A673 (cell line): ENCODE measurements at regions not wholly inside any gene's neighbourhood (a gene's known extent, or its start where the extent isn't known, plus 50 kb on each side); places are given as distances from the start of the nearest gene placed in this dataset.
A peak's percentile ranks its signal among the peaks of the same experiment; 100 is the strongest.
"Not testable (repeated sequence)": the region's sequence is repeated elsewhere in the genome, so short reads cannot be mapped to it uniquely, and the experiment has no call there.

ENCODE experiments used
- BruUV-seq: library from RNA; stranded (reverse); fragments of 400-500 nt; replicated peaks from 2 replicates; lab custom pipeline; 2021; lab: Mats Ljungman, UMichigan
- CTCF ChIA-PET: fragments of 300-600 bp; sonication (Branson Sonifier 250); formaldehyde crosslinking; loops from one replicate; lab custom pipeline; 2022; ENCODE audit warnings: antibody characterized with exemption; lab: Charles Lee
- POLR2A ChIA-PET: fragments of 300-600 bp; sonication (Branson Sonifier 250); formaldehyde crosslinking; loops from one replicate; lab custom pipeline; 2022; ENCODE audit warnings: antibody characterized with exemption; ENCODE audit not compliant: low non-redundant PET; lab: Charles Lee
- DNase-seq: peaks from one replicate; pipeline ENCODE4 v3.0.0-alpha.2; 2015; ENCODE audit warnings: low spot score
- H3K27ac ChIP-seq: fragments of 200-600 bp; sonication (generic); 2 replicates; pipeline ENCODE4 v1.5.1; 2016; ENCODE audit warnings: mixed run types, low read depth, mild to moderate bottlenecking, mixed read lengths, antibody characterized with exemption, low read length; ENCODE audit not compliant: poor library complexity, severe bottlenecking
- H3K27me3 ChIP-seq: fragments of 200-600 bp; sonication (generic); replicated peaks from 2 replicates; pipeline ENCODE4 v1.6.1; 2017; ENCODE audit warnings: mixed run types, low read depth, mild to moderate bottlenecking, mixed read lengths, antibody characterized with exemption, low read length; ENCODE audit not compliant: insufficient read depth, poor library complexity
- H3K36me3 ChIP-seq: fragments of 200-600 bp; sonication (generic); 2 replicates; pipeline ENCODE4 v1.6.1; 2016; ENCODE audit warnings: mixed run types, mild to moderate bottlenecking, mixed read lengths, antibody characterized with exemption, low read length; ENCODE audit not compliant: insufficient read depth, poor library complexity, severe bottlenecking
- H3K4me1 ChIP-seq: fragments of 200-600 bp; sonication (generic); 2 replicates; pipeline ENCODE4 v1.6.1; 2017; ENCODE audit warnings: mixed run types, mild to moderate bottlenecking, mixed read lengths, antibody characterized with exemption, low read length; ENCODE audit not compliant: insufficient read depth, poor library complexity, severe bottlenecking
- H3K4me3 ChIP-seq: fragments of 200-600 bp; sonication (generic); 2 replicates; pipeline ENCODE4 v1.5.1; 2016; ENCODE audit warnings: low read depth, mixed run types, mild to moderate bottlenecking, mixed read lengths, low read length; ENCODE audit not compliant: poor library complexity, severe bottlenecking
- H3K9me3 ChIP-seq: fragments of 200-600 bp; sonication (generic); 2 replicates; pipeline ENCODE4 v1.6.1; 2016; ENCODE audit warnings: mixed run types, low read depth, mild to moderate bottlenecking, mixed read lengths, antibody characterized with exemption, low read length; ENCODE audit not compliant: poor library complexity, severe bottlenecking
- EZH2 ChIP-seq: fragments of 200-600 bp; sonication (generic); IDR thresholded peaks from 2 replicates; pipeline ENCODE4 v1.6.1; 2017; ENCODE audit warnings: borderline replicate concordance, low read depth, mild to moderate bottlenecking, mixed read lengths, antibody characterized with exemption, low read length; ENCODE audit not compliant: poor library complexity, severe bottlenecking
- intact Hi-C: fragments of 100-400 bp; cut with micrococcal nuclease; formaldehyde crosslinking; loops from one replicate; pipeline ENCODE4 v1.10.0; 2022; ENCODE audit not compliant: unreplicated experiment
- TF ChIP-seq, protein P1 (sequence below): fragments of 300-800, 200-600 bp; sonication (generic); conservative IDR thresholded peaks from 2 replicates; pipeline ENCODE4 v1.5.1; 2017; ENCODE audit warnings: low read depth, mild to moderate bottlenecking, antibody characterized with exemption, low read length, moderate library complexity, mixed read lengths

DNA sequence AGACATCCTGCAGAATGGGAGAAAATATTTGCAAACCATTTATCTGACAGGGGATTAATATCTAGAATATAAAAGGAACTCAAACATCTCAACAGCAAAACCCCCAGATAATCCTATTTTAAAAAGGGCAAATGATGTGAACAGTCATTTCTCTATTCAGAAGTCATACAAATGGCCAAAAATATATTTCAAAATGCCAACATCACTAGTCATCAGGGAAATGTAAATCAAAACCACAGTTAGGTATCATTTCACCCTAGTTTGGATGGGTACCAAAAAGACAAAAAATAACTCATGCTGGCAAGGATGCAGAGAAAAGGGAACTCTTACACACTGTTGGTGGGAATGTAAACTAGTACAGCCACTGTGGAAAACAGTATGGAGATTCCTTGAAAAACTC is 70.0 kb downstream of the TBR1 start:
- H3K36me3 ChIP-seq: no peaks in the 10 kb centered on the region
- no peak overlapping the region for H3K4me3 ChIP-seq
- peak; percentile 66 for DNase-seq
- ChIA-PET POLR2A (no interaction called here), CTCF (no interaction called here)
- H3K27me3 ChIP-seq: no peaks in the 10 kb centered on the region
- intact Hi-C loops: no loop called here
- H3K27ac ChIP-seq: peak overlapping the region; percentile 47
- TF ChIP-seq, protein P1, sequence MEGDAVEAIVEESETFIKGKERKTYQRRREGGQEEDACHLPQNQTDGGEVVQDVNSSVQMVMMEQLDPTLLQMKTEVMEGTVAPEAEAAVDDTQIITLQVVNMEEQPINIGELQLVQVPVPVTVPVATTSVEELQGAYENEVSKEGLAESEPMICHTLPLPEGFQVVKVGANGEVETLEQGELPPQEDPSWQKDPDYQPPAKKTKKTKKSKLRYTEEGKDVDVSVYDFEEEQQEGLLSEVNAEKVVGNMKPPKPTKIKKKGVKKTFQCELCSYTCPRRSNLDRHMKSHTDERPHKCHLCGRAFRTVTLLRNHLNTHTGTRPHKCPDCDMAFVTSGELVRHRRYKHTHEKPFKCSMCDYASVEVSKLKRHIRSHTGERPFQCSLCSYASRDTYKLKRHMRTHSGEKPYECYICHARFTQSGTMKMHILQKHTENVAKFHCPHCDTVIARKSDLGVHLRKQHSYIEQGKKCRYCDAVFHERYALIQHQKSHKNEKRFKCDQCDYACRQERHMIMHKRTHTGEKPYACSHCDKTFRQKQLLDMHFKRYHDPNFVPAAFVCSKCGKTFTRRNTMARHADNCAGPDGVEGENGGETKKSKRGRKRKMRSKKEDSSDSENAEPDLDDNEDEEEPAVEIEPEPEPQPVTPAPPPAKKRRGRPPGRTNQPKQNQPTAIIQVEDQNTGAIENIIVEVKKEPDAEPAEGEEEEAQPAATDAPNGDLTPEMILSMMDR: no peak
- TF ChIP-seq EZH2: no peak
- peaks cover 15% of the 10 kb centered on the region for H3K9me3 ChIP-seq
- peaks cover 27% of the 10 kb centered on the region for H3K4me1 ChIP-seq
- no TSS peak for BruUV-seq

DNA sequence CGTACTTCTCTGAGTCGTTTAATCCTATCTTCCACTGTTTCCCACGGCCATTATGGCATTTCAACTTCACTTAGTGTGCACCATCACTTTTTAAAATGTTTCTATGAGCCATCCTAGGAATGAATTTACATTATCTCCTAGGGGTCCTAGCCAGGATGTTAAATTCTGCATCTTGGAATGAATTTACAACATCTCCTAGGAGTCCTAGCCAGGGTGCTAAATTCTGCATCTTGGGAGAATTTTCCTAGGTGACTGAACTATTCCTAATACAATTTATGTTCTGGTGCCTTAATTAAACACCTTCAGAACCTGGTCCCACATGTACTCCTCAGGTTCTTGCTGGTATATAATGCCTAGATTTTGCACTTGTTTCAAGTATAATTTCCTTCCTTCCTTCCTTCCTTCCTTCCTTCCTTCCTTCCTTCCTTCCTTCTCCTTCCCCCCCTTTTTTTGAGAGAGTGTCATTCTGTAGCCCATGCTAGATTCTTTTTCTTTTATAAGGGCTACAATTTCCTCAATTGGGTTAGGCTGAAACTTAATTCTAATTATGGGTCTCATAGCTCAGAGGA is 72.1 kb downstream of the TBR1 start:
- CTCF ChIA-PET: no interaction called here
- H3K27ac ChIP-seq: peak overlapping the region; percentile 73

DNA sequence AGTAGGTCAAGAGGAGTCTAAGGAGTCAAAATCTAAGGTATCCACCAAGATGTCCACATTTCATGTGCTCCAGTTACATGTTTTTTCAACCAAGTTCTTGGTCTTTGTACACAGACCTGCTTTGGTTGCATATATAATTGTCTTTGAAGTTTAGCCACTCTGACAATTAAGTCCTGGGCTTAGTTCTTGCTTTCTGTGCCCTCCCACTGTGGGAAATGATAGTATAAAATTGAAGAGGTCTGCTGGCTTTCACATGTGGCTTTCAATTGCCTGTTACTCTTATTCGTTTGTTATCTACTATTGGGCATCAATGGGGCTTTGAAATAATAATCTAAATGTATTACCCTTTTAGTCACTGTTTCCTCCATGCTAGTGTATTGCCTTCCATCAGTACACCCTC is 72.8 kb downstream of the TBR1 start:
- Histone ChIP-seq H3K9me3 (no peaks in the 10 kb centered on the region), H3K27ac (peak overlapping the region; percentile 73), H3K4me1 (peaks cover 27% of the 10 kb centered on the region), H3K36me3 (no peaks in the 10 kb centered on the region), H3K27me3 (no peaks in the 10 kb centered on the region), H3K4me3 (no peak overlapping the region)
- no TSS peak for BruUV-seq
- TF ChIP-seq EZH2: no peak
- TF ChIP-seq, protein P1: no peak
- CTCF ChIA-PET: no interaction called here
- peak; percentile 75 for DNase-seq
- intact Hi-C loops: no loop called here
- POLR2A ChIA-PET: no interaction called here

More for the DNA sequence above, 72.1 kb downstream of the TBR1 start:
- Histone ChIP-seq H3K27me3 (no peaks in the 10 kb centered on the region), H3K36me3 (no peaks in the 10 kb centered on the region), H3K4me1 (peaks cover 27% of the 10 kb centered on the region), H3K9me3 (no peaks in the 10 kb centered on the region), H3K4me3 (no peak overlapping the region)
- DNase-seq: peak; percentile 89
- POLR2A ChIA-PET: interaction anchor here (0.6 kb wide), 1 partner anchor 151 kb away, joined by 4 read pairs; no protein-coding TSS in a partner anchor
- no TSS peak for BruUV-seq
- no peak for TF ChIP-seq EZH2
- TF ChIP-seq, protein P1: no peak
- intact Hi-C loops: no loop called here

DNA sequence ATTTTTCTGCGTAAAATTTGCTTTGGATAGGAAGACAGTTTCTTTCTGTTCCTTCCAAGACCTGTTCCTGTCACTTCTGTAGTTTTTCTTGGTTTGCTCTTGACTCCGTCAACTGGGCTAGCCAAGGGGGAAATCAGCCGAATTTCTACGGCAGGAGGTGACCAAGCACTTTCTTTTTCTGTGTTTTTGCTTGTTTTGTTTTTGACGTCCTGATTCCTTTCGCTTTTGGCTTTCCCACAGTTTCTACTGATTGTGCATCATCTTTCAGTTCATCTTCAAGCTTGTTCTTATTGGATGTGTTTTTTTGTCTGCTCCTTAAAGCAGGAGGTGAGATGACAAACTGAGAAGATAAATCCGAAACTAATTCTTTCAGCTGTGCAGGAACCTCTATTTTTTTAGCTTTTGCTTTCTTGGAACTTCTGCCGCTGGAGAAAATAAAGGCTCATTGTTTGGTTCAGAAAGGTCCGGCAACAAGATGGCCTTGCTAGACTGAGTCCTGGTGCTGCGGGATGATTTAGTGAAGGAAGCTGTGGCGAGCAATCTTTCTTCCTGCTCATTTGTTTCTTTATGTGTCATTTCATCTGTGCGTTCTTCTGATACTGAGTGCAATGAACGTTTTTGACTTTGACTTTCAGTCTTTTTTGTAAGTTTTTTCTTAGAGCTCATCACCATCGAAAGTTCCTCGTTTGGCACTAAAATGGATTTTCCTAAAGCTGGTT is 85.0 kb downstream of the TBR1 start:
- DNase-seq, H3K36me3 ChIP-seq, H3K9me3 ChIP-seq, H3K27me3 ChIP-seq, CTCF ChIA-PET, H3K4me3 ChIP-seq, intact Hi-C loops, H3K4me1 ChIP-seq, BruUV-seq, H3K27ac ChIP-seq: not testable (repeated sequence)
- POLR2A ChIA-PET: interaction anchor here (0.7 kb wide), 1 partner anchor 228 kb away, joined by 3 read pairs; no protein-coding TSS in a partner anchor

DNA sequence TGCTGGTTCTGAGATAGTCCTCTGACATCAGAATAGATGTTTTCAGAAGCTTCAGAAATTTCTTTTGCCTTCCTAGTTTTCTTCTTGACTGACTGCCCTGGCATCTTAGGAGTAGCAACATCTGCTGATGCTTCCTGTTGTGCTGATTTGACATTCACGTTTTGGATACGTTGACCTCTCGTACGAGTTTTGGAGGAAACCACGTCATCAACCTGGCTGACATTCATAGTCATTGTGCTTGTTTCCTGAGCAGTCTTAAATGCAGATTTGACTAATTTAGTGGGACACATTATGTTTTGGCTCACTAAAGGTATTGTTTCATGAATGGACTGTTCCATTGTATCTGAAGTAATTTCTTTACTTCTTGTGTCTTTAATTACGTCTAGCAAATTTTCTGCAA is 86.2 kb downstream of the TBR1 start:
- CTCF ChIA-PET: not testable (repeated sequence)

More for the DNA sequence above, 86.2 kb downstream of the TBR1 start:
- intact Hi-C loops, BruUV-seq, H3K36me3 ChIP-seq, DNase-seq, H3K4me1 ChIP-seq, H3K27ac ChIP-seq, H3K4me3 ChIP-seq, POLR2A ChIA-PET, H3K9me3 ChIP-seq, H3K27me3 ChIP-seq: not testable (repeated sequence)
